B cell (primary cell): ENCODE measurements at regions not wholly inside any gene's neighbourhood (a gene's known extent, or its start where the extent isn't known, plus 50 kb on each side); places are given as distances from the start of the nearest gene placed in this dataset.

Experiments used
- ATAC-seq: fragments of 200-7000 bp; cut with Tn5 transposase; one replicate; pipeline ENCODE4 v1.10.0; 2021; ENCODE audit warnings: low read depth, mild to moderate bottlenecking, moderate number of reproducible peaks, moderate library complexity
- CTCF ChIA-PET: fragments of 350-600 bp; sonication (Branson Sonifier 250); formaldehyde crosslinking; loops from one replicate; lab custom pipeline; 2021; ENCODE audit warnings: antibody characterized with exemption, inconsistent platforms; lab: Charles Lee
- POLR2A ChIA-PET: fragments of 350-600 bp; sonication (Branson Sonifier 250); formaldehyde crosslinking; loops from one replicate; lab custom pipeline; 2021; ENCODE audit warnings: antibody characterized with exemption; lab: Charles Lee
- DNase-seq: peaks from one replicate; pipeline ENCODE4 v3.0.0; 2013
- H2AFZ ChIP-seq: 2 replicates; pipeline ENCODE4 v1.6.1; 2012; ENCODE audit warnings: mild to moderate bottlenecking, low read depth, low read length; ENCODE audit not compliant: insufficient read depth, poor library complexity, severe bottlenecking
- H3K27ac ChIP-seq, 2 donors: 1 replicate in 1 of 2; 2 replicates in 1 of 2; pipeline ENCODE4 v1.5.1; 2012 to 2013; ENCODE audit warnings: low read length in 2 of 2, mild to moderate bottlenecking in 2 of 2, moderate library complexity in 1 of 2
- H3K27me3 ChIP-seq, 4 experiments: fragments of 200-600 bp in 1 of 4; sonication (generic) in 1 of 4; replicated peaks in 1 of 4; 1 replicate in 2 of 4; 2 replicates in 2 of 4; pipeline versions ENCODE4 v1.6.1 to v1.7.0; 2013 to 2016; ENCODE audit warnings: low read length in 3 of 4, mild to moderate bottlenecking in 2 of 4, mixed read lengths in 1 of 4, moderate library complexity in 1 of 4; ENCODE audit not compliant: insufficient read depth in 4 of 4, control insufficient read depth in 3 of 4; ENCODE audit errors: control extremely low read depth in 1 of 4
- H3K36me3 ChIP-seq, 2 experiments: replicated peaks in 1 of 2; 1 replicate in 1 of 2; 2 replicates in 1 of 2; pipeline versions ENCODE4 v1.6.1 to v1.7.1; 2013; ENCODE audit warnings: low read length in 1 of 2; ENCODE audit not compliant: insufficient read depth in 2 of 2, control insufficient read depth in 1 of 2; ENCODE audit errors: control extremely low read depth in 1 of 2, extremely low read depth in 1 of 2
- H3K4me1 ChIP-seq, 2 donors: fragments of 200-600 bp in 1 of 2; sonication (generic) in 1 of 2; 1 replicate in 1 of 2; 2 replicates in 1 of 2; pipeline versions ENCODE4 v1.5.1 to v1.6.1; 2013 to 2017; ENCODE audit warnings: low read length in 2 of 2; ENCODE audit not compliant: control insufficient read depth in 2 of 2, insufficient read depth in 2 of 2
- H3K4me2 ChIP-seq: replicated peaks from 2 replicates; pipeline ENCODE3; 2012; ENCODE audit warnings: mild to moderate bottlenecking, low read depth, low read length; ENCODE audit not compliant: poor library complexity, severe bottlenecking
- H3K4me3 ChIP-seq, 5 experiments: fragments of 200-600 bp in 1 of 5; sonication (generic) in 1 of 5; 1 replicate in 3 of 5; 2 replicates in 2 of 5; pipeline versions ENCODE4 v1.5.1 to v1.7.0; 2011 to 2016; ENCODE audit warnings: low read length in 4 of 5, mild to moderate bottlenecking in 4 of 5, low read depth in 2 of 5, control low read depth in 1 of 5, moderate library complexity in 1 of 5; ENCODE audit not compliant: insufficient read depth in 1 of 5; ENCODE audit errors: control extremely low read depth in 1 of 5, extremely low read depth in 1 of 5
- H3K79me2 ChIP-seq: fragments of 200-600 bp; sonication (generic); one replicate; pipeline ENCODE4 v1.6.0; 2016; ENCODE audit warnings: low read length; ENCODE audit not compliant: control insufficient read depth, insufficient read depth
- H3K9ac ChIP-seq: fragments of 200-600 bp; sonication (generic); 2 replicates; pipeline ENCODE4 v1.6.1; 2017; ENCODE audit warnings: mild to moderate bottlenecking, low read length, moderate library complexity
- H3K9me3 ChIP-seq, 3 donors: one replicate each; pipeline versions ENCODE4 v1.6.1 to v1.7.1; 2013; ENCODE audit warnings: low read length in 2 of 3; ENCODE audit not compliant: control insufficient read depth in 2 of 3, insufficient read depth in 1 of 3; ENCODE audit errors: control extremely low read depth in 1 of 3
- H4K20me1 ChIP-seq: 2 replicates; pipeline ENCODE4 v1.6.0; 2012; ENCODE audit warnings: mild to moderate bottlenecking, low read length; ENCODE audit not compliant: insufficient read depth, control insufficient read depth, poor library complexity, severe bottlenecking
- H3K27ac Mint-ChIP-seq: one replicate; pipeline ENCODE4 v1.8.0; 2021; ENCODE audit warnings: mixed read lengths
- H3K27me3 Mint-ChIP-seq: one replicate; pipeline ENCODE4 v1.8.0; 2021; ENCODE audit warnings: mixed read lengths
- H3K4me1 Mint-ChIP-seq: one replicate; pipeline ENCODE4 v1.8.0; 2021; ENCODE audit warnings: mixed read lengths
- H3K4me3 Mint-ChIP-seq: one replicate; pipeline ENCODE4 v1.8.0; 2021; ENCODE audit warnings: mixed read lengths
- H3K9me3 Mint-ChIP-seq: one replicate; pipeline ENCODE4 v1.8.0; 2022; ENCODE audit warnings: mixed read lengths; ENCODE audit not compliant: insufficient read depth
- EZH2 ChIP-seq: IDR thresholded peaks from 2 replicates; pipeline ENCODE4 v1.6.1; 2012; ENCODE audit warnings: borderline replicate concordance, low read depth, mild to moderate bottlenecking, moderate library complexity, low read length; ENCODE audit not compliant: insufficient read depth, poor library complexity, severe bottlenecking
- WGBS: methylation state at CpG from one replicate; pipeline ENCODE4 v1.1.5; 2013; ENCODE audit warnings: missing lambda C conversion rate; ENCODE audit not compliant: insufficient coverage; 5-methylcytosine and 5-hydroxymethylcytosine counted together
- intact Hi-C: fragments of 100-400 bp; cut with micrococcal nuclease; formaldehyde crosslinking; loops from one replicate; pipeline ENCODE4 v1.10.0; 2022
- TF ChIP-seq, protein P1 (sequence below): fragments of 200-600 bp; IDR thresholded peaks from one replicate; pipeline ENCODE4 v1.8.0; 2022; ENCODE audit warnings: antibody characterized with exemption, mild to moderate bottlenecking

DNA sequence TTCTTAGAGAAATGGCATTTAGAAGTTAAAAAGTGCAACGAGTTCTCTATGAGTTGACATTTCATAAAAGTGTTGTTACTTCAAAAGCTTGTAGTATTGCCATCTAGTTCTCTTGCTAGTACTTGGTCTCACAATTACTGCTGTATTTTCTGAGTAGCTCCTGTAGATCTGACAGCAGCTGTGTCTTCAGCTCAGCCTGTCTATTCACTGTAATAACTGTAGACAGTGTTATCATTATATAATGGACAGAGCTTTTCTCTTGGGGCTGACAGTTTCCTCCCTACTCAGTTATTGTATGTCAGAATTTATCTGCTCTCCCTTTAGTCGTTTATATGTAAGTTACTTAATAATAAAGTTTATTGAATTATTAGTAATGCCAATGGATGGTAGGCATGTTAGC is 388.7 kb upstream of the VSTM2A start:
- Histone ChIP-seq H3K27ac (no peak overlapping the region), H3K36me3 (no peaks in the 10 kb centered on the region), H3K9ac (no peak overlapping the region), H3K79me2 (no peaks in the 10 kb centered on the region), H3K4me1 (no peaks in the 10 kb centered on the region), H3K9me3 (peaks cover 0 to 7% (median 0%) of the 10 kb centered on the region in 3 donors), H3K4me3 (no peak overlapping the region), H3K4me2 (no peak overlapping the region), H4K20me1 (no peaks in the 10 kb centered on the region), H2AFZ (no peak overlapping the region), H3K27me3 (no peaks in the 10 kb centered on the region)
- WGBS = no CpG with 5 or more reads among the region's 2 CpGs
- Mint-ChIP-seq H3K4me1 (no peaks in the 10 kb centered on the region), H3K4me3 (no peak overlapping the region), H3K27me3 (no peaks in the 10 kb centered on the region), H3K27ac (no peak overlapping the region), H3K9me3 (peaks cover 9% of the 10 kb centered on the region)
- POLR2A ChIA-PET = no interaction called here
- no peak for DNase-seq
- no peak for ATAC-seq
- TF ChIP-seq, protein P1, sequence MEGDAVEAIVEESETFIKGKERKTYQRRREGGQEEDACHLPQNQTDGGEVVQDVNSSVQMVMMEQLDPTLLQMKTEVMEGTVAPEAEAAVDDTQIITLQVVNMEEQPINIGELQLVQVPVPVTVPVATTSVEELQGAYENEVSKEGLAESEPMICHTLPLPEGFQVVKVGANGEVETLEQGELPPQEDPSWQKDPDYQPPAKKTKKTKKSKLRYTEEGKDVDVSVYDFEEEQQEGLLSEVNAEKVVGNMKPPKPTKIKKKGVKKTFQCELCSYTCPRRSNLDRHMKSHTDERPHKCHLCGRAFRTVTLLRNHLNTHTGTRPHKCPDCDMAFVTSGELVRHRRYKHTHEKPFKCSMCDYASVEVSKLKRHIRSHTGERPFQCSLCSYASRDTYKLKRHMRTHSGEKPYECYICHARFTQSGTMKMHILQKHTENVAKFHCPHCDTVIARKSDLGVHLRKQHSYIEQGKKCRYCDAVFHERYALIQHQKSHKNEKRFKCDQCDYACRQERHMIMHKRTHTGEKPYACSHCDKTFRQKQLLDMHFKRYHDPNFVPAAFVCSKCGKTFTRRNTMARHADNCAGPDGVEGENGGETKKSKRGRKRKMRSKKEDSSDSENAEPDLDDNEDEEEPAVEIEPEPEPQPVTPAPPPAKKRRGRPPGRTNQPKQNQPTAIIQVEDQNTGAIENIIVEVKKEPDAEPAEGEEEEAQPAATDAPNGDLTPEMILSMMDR = no peak
- no peak for TF ChIP-seq EZH2
- intact Hi-C loops = no loop called here
- CTCF ChIA-PET = no interaction called here

DNA sequence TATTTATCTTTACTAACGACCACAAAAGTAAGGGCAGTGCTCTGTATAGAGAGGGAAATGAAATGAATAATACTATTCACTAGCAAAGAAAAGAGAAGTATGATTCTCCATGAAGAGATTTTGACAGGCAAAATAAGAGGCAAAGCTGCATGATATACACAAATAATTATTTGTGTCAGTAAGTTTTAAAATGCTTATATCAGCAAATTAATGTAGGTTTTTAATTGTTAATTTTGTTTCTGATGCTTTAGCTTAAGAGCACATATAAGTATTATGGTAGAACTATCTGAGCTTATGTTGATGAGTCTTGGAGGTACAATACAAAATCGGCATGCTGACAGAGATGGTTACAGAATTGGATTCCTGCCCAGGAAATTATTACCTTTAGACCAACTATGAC is 383.1 kb upstream of the VSTM2A start:
- H3K9ac ChIP-seq = no peak overlapping the region
- H3K9me3 ChIP-seq = no peaks in the 10 kb centered on the region
- H3K36me3 ChIP-seq = no peaks in the 10 kb centered on the region
- Mint-ChIP-seq H3K27ac (no peak overlapping the region), H3K9me3 (peaks cover 4% of the 10 kb centered on the region), H3K27me3 (no peaks in the 10 kb centered on the region), H3K4me3 (no peak overlapping the region), H3K4me1 (no peaks in the 10 kb centered on the region)
- WGBS = 100% methylated on average over 1 of the region's 2 CpGs
- H3K4me2 ChIP-seq = no peak overlapping the region
- H3K27me3 ChIP-seq = no peaks in the 10 kb centered on the region
- TF ChIP-seq, protein P1 = no peak
- TF ChIP-seq EZH2 = no peak
- no peak overlapping the region for H3K4me3 ChIP-seq
- no peak overlapping the region for H3K27ac ChIP-seq
- intact Hi-C loops = no loop called here
- H3K4me1 ChIP-seq = no peaks in the 10 kb centered on the region
- H2AFZ ChIP-seq = no peak overlapping the region
- ChIA-PET CTCF (no interaction called here), POLR2A (no interaction called here)
- H3K79me2 ChIP-seq = no peaks in the 10 kb centered on the region
- DNase-seq = no peak
- no peak for ATAC-seq
- H4K20me1 ChIP-seq = no peaks in the 10 kb centered on the region
